ENCODE measurements at regions not wholly inside any gene's neighbourhood (a gene's known extent, or its start where the extent isn't known, plus 50 kb on each side); places are given as distances from the start of the nearest gene placed in this dataset.

DNA sequence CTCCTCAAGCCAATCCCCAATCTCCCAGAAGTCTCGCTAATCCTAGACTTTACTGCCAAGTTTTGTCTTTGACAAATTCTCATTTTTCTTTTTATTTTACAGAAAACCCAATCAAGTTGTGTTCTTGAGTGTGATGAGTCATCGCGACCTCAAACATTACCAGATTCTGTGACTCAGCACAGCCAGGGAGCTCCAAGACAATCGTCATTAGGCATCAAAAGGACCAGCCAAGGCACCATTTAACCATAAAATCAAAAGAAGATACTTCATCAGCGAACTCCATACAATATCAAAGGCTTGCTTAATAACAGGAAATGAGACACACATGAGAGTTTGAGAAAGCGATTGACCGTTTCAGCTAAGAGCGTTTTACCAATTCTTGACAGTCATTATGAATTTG lies 146.2 kb upstream of the AGAP1 start:
- H3K27me3 ChIP-seq, result peaks cover 0 to 19% (median 0%) of the 10 kb centered on the region in 4 donors
- DNase-seq, result no peak
- 32 to 47% methylated on average over 8 of the region's 8 CpGs for WGBS, 2 donors
- no peak overlapping the region for H3K27ac ChIP-seq
- no peaks in the 10 kb centered on the region for H3K9me3 ChIP-seq
- intact Hi-C loops (cut with DNase I), result no loop called here
- no peak overlapping the region for H3K4me3 ChIP-seq
- no peaks in the 10 kb centered on the region for H3K36me3 ChIP-seq
- peaks cover 0 to 8% (median 0%) of the 10 kb centered on the region in 3 donors for H3K4me1 ChIP-seq
- TF ChIP-seq POLR2A (IDR thresholded peaks at IDR 0.05) (no peak), CTCF (IDR thresholded peaks at IDR 0.05) (no peak)

- H3K27me3 ChIP-seq, result peaks cover 0 to 19% (median 0%) of the 10 kb centered on the region in 4 donors
Measured at GRCh38 chr2:235348329-235348728, 145.5 kb upstream of the AGAP1 start.

DNA sequence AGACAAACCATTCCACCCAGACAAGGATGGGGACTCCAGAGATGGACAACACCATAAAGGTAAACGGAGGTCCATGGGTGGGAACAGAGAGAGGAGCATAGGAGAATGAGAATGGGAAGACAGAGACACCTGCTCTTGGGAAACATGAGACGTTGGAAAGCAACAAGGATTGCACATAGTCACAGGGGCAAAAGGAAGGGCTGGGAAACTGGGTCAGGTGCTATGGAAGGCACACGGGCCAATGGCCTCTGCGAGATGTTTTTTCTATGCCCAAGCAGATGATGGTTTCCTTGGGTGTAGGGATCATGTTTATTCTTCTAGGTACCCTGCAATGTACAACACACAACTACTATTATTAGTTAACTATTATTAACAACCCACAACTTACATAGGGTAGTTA lies 143.6 kb upstream of the AGAP1 start:
- H3K9me3 ChIP-seq, result no peaks in the 10 kb centered on the region
- no peak for DNase-seq
- no peak for TF ChIP-seq CTCF (IDR thresholded peaks at IDR 0.05)
- no peak for TF ChIP-seq POLR2A (IDR thresholded peaks at IDR 0.05)
- intact Hi-C loops (cut with DNase I), result no loop called here
- H3K4me1 ChIP-seq, result no peaks in the 10 kb centered on the region
- peaks cover 0 to 22% (median 0%) of the 10 kb centered on the region in 4 donors for H3K27me3 ChIP-seq
- WGBS, 2 donors, result 83 to 88% methylated on average over 4 of the region's 4 CpGs
- no peaks in the 10 kb centered on the region for H3K36me3 ChIP-seq
- H3K4me3 ChIP-seq, result no peak overlapping the region
- H3K27ac ChIP-seq, result no peak overlapping the region

More at GRCh38 chr2:235348329-235348728, 145.5 kb upstream of the AGAP1 start:
- no peak overlapping the region for H3K27ac ChIP-seq
- intact Hi-C loops (cut with DNase I), result no loop called here
- H3K36me3 ChIP-seq, result no peaks in the 10 kb centered on the region
- DNase-seq, result no peak
- no peak for TF ChIP-seq CTCF (IDR thresholded peaks at IDR 0.05)
- TF ChIP-seq POLR2A (IDR thresholded peaks at IDR 0.05), result no peak
- no peak overlapping the region for H3K4me3 ChIP-seq
- peaks cover 0 to 8% (median 0%) of the 10 kb centered on the region in 3 donors for H3K4me1 ChIP-seq
- H3K9me3 ChIP-seq, result no peaks in the 10 kb centered on the region
- WGBS, 2 donors, result 87 to 93% methylated on average over 8 of the region's 8 CpGs

- intact Hi-C loops (cut with DNase I), result no loop called here
- H3K27me3 ChIP-seq, result peaks cover 0 to 11% (median 0%) of the 10 kb centered on the region in 4 donors
- no peak for DNase-seq
- H3K4me3 ChIP-seq, result no peak overlapping the region
- no peaks in the 10 kb centered on the region for H3K9me3 ChIP-seq
- H3K4me1 ChIP-seq, result no peaks in the 10 kb centered on the region
- H3K36me3 ChIP-seq, result no peaks in the 10 kb centered on the region
- H3K27ac ChIP-seq, result no peak overlapping the region
- TF ChIP-seq CTCF (IDR thresholded peaks at IDR 0.05) (no peak), POLR2A (IDR thresholded peaks at IDR 0.05) (no peak)
- 54 to 69% methylated on average over 4 of the region's 4 CpGs for WGBS, 2 donors
Measured at GRCh38 chr2:235352541-235352940, 141.3 kb upstream of the AGAP1 start.

DNA sequence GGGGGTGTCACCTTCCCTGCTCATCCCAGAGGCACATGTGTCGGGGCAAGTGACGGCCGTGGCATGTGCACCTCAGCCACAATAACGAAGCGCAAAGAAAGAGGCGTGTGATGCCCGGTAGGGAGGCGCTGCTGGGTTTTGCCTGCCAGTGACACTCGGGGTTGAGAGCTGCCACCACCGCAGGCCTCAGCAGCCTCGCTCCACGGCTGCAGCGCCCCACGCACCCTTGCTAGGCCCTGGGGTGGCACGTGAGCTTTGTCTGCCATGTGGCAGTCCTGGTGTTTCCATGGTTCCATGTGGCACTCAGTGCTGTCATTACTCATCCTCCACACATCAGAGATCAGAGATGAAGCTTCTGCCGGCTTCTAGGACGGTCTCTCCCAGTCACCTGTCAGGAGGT lies 136.0 kb upstream of the AGAP1 start:
- 97% methylated on average over 9 of the region's 17 CpGs; no CpG with 5 or more reads in 1 of the 2 donors for WGBS, 2 donors
- no peaks in the 10 kb centered on the region for H3K36me3 ChIP-seq
- peaks cover 0 to 3% (median 0%) of the 10 kb centered on the region in 4 donors for H3K27me3 ChIP-seq
- no peak for TF ChIP-seq CTCF (IDR thresholded peaks at IDR 0.05)
- no peak for TF ChIP-seq POLR2A (IDR thresholded peaks at IDR 0.05)
- no peak for DNase-seq
- H3K4me3 ChIP-seq, result no peak overlapping the region
- intact Hi-C loops (cut with DNase I), result no loop called here
- no peaks in the 10 kb centered on the region for H3K9me3 ChIP-seq
- no peak overlapping the region for H3K27ac ChIP-seq
- no peaks in the 10 kb centered on the region for H3K4me1 ChIP-seq
